Activated CD8-positive, alpha-beta T cell treated with anti-CD3 and anti-CD28 coated beads for 36 hours (primary cell): ENCODE measurements at regions not wholly inside any gene's neighbourhood (a gene's known extent, or its start where the extent isn't known, plus 50 kb on each side); places are given as distances from the start of the nearest gene placed in this dataset.
A peak's percentile ranks its signal among the peaks of the same experiment; 100 is the strongest.

Source experiments
- ATAC-seq: fragments of 200-7000 bp; cut with Tn5 transposase; one replicate; pipeline ENCODE4 v1.10.0; 2021; ENCODE audit warnings: mild to moderate bottlenecking, moderate library complexity
- CTCF ChIA-PET: fragments of 350-600 bp; sonication (Branson Sonifier 250); formaldehyde crosslinking; loops from one replicate; lab custom pipeline; 2021; ENCODE audit warnings: antibody characterized with exemption; lab: Charles Lee
- POLR2A ChIA-PET: fragments of 350-600 bp; sonication (Branson Sonifier 250); formaldehyde crosslinking; loops from one replicate; lab custom pipeline; 2021; ENCODE audit warnings: antibody characterized with exemption; lab: Charles Lee
- DNase-seq: peaks from one replicate; pipeline ENCODE4 v3.0.0-alpha.2; 2020
- H3K27ac Mint-ChIP-seq: one replicate; pipeline ENCODE4 v1.8.0; 2021; ENCODE audit warnings: mild to moderate bottlenecking, mixed read lengths
- H3K27me3 Mint-ChIP-seq: one replicate; pipeline ENCODE4 v1.8.0; 2021; ENCODE audit warnings: mixed read lengths
- H3K36me3 Mint-ChIP-seq: one replicate; pipeline ENCODE4 v1.8.0; 2021; ENCODE audit warnings: low read depth, mixed read lengths
- H3K4me1 Mint-ChIP-seq: one replicate; pipeline ENCODE4 v1.8.0; 2021; ENCODE audit warnings: low read depth, mixed read lengths
- H3K4me3 Mint-ChIP-seq: one replicate; pipeline ENCODE4 v1.8.0; 2021; ENCODE audit warnings: mild to moderate bottlenecking, moderate library complexity, mixed read lengths
- H3K9me3 Mint-ChIP-seq: one replicate; pipeline ENCODE4 v1.8.0; 2021; ENCODE audit warnings: mixed read lengths
- CTCF ChIP-seq: fragments of 200-600 bp; IDR thresholded peaks from one replicate; pipeline ENCODE4 v1.8.0; 2022; ENCODE audit warnings: antibody characterized with exemption, mild to moderate bottlenecking
- intact Hi-C: fragments of 100-400 bp; cut with micrococcal nuclease; formaldehyde crosslinking; loops from one replicate; pipeline ENCODE4 v1.10.0; 2022

DNA sequence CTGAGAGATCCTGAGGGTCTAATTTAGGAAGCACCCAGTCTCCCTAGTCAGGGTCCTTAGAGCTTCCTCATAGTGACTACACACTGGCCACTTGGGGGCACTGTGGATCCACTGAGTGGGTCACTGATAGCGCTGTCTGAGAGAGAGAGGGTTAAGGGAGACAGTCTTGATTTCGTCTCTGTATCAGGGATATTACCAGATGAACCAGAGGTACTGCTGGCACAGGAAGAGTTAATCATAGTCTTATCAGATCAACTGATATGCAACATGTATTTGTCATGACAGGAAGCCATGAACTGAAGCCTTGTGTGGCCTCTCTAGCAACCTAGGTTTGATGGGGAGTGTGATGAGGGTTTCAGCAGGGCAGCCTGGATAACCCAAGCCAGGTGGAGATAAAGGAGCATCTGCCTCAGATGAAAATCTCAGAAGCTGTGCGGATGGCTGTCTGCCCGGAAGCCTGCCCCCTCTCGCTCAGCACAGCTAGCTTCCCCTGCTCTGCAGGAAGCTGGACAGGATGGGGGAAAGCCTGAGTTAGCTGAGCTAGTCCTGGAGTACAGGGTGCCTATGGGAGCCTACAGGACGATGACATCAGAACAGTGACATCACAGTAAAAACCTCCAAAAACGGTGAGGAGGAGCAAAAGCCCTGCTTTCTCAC is 214.0 kb upstream of the PRSS1 start:
- H3K36me3 Mint-ChIP-seq = peaks cover 3% of the 10 kb centered on the region
- POLR2A ChIA-PET = interaction anchor here (0.6 to 3.3 kb wide), 7 partner anchors 19 to 279 kb away, joined by 3 to 15 read pairs (median 3); no protein-coding TSS in a partner anchor

DNA sequence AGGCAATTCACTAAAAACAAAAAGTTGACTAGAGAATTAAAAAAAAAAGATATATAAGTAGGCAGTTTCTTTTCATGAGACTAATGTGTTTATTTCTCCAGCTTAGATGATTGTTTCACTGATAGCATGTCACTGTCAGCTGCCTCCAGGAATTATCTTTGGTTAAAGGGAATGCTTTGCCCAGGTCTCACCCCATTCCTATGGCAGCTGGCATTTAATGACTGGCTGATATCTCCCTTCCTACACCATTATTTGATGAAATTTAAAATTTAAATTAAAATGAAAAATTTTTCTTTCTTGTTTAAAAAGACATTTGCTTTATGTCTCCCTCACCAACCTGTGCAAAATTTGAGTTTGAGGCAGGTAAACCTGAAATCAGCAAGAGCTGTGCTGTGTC is 214.5 kb upstream of the PRSS1 start:
- no peaks in the 10 kb centered on the region for H3K9me3 Mint-ChIP-seq
- ChIA-PET CTCF (interaction anchor here (0.5 to 6.1 kb wide), 37 partner anchors 9 to 687 kb away, joined by 3 to 39 read pairs (median 5); partner anchors contain the start of gene TAS2R40), POLR2A (interaction anchor here (0.6 to 3.3 kb wide), 5 partner anchors 19 to 275 kb away, joined by 3 to 15 read pairs (median 4); no protein-coding TSS in a partner anchor)
- DNase-seq = no peak
- intact Hi-C loops = loop anchor here (5.0 to 10.0 kb wide), 2 partner anchors 50 to 273 kb away; no protein-coding TSS in a partner anchor
- no peak for TF ChIP-seq CTCF
- H3K36me3 Mint-ChIP-seq = peaks cover 3% of the 10 kb centered on the region
- H3K27me3 Mint-ChIP-seq = no peaks in the 10 kb centered on the region
- H3K27ac Mint-ChIP-seq = no peak overlapping the region
- H3K4me3 Mint-ChIP-seq = no peak overlapping the region
- no peak for ATAC-seq
- peaks cover 24% of the 10 kb centered on the region for H3K4me1 Mint-ChIP-seq

More for the DNA sequence above, 214.0 kb upstream of the PRSS1 start:
- CTCF ChIA-PET = interaction anchor here (0.5 to 6.1 kb wide), 42 partner anchors 8 to 686 kb away, joined by 3 to 39 read pairs (median 5); partner anchors contain the start of gene TAS2R40
- ATAC-seq (peak; percentile 93), DNase-seq (peak; percentile 85)
- peak; percentile 58 for TF ChIP-seq CTCF
- Mint-ChIP-seq H3K4me1 (peaks cover 29% of the 10 kb centered on the region), H3K4me3 (peak overlapping the region; percentile 60), H3K27me3 (no peaks in the 10 kb centered on the region), H3K9me3 (no peaks in the 10 kb centered on the region), H3K27ac (peak overlapping the region; percentile 84)
- intact Hi-C loops = loop anchor here (5.0 to 10.0 kb wide), 2 partner anchors 50 to 272 kb away; no protein-coding TSS in a partner anchor

DNA sequence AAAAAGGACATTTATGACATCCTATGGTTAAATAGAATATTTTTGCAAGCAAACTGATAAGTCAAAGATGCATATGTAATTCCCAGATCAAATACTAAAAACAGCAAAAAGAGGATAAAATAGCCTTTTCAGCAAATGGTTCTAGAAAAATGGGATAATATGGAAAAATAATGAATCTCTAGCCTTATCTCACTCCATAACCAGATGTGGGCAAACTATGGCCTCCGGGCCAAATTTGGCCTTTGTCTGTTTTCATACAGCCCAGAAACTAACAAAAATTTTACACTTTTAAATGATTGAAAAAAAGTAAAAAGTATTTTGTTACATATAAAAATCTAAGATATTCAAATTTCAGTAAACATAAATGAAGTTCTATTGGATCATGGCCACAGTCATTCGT is 215.4 kb upstream of the PRSS1 start:
- Mint-ChIP-seq H3K27ac (no peak overlapping the region), H3K27me3 (no peaks in the 10 kb centered on the region), H3K4me3 (no peak overlapping the region), H3K36me3 (peaks cover 3% of the 10 kb centered on the region), H3K9me3 (no peaks in the 10 kb centered on the region), H3K4me1 (peaks cover 16% of the 10 kb centered on the region)
- ATAC-seq = no peak
- no peak for TF ChIP-seq CTCF
- intact Hi-C loops = loop anchor here (10.0 kb wide), 1 partner anchor 51 kb away; no protein-coding TSS in a partner anchor
- ChIA-PET CTCF (interaction anchor here (1.4 to 6.1 kb wide), 6 partner anchors 14 to 265 kb away, joined by 5 to 39 read pairs (median 10); no protein-coding TSS in a partner anchor), POLR2A (interaction anchor here (0.7 kb wide), 1 partner anchor 368 kb away, joined by 3 read pairs; no protein-coding TSS in a partner anchor)
- no peak for DNase-seq

- H3K36me3 Mint-ChIP-seq = no peaks in the 10 kb centered on the region
- CTCF ChIA-PET = interaction anchor here (1.0 to 1.6 kb wide), 4 partner anchors 14 to 281 kb away, joined by 3 to 4 read pairs (median 4); no protein-coding TSS in a partner anchor
- H3K27me3 Mint-ChIP-seq = no peaks in the 10 kb centered on the region
- peak overlapping the region; percentile 59 for H3K4me3 Mint-ChIP-seq
- TF ChIP-seq CTCF = no peak
- intact Hi-C loops = no loop called here
- H3K9me3 Mint-ChIP-seq = no peaks in the 10 kb centered on the region
- no peak for ATAC-seq
- POLR2A ChIA-PET = interaction anchor here (1.5 kb wide), 1 partner anchor 267 kb away, joined by 10 read pairs; no protein-coding TSS in a partner anchor
- no peaks in the 10 kb centered on the region for H3K4me1 Mint-ChIP-seq
- peak overlapping the region; percentile 63 for H3K27ac Mint-ChIP-seq
- DNase-seq = no peak
Measured at GRCh38 chr7:142529591-142529990, 219.7 kb upstream of the PRSS1 start.
